D721Med (cell line): ENCODE measurements at regions not wholly inside any gene's neighbourhood (a gene's known extent, or its start where the extent isn't known, plus 50 kb on each side); places are given as distances from the start of the nearest gene placed in this dataset.

ENCODE experiments used
- DNase-seq: peaks from one replicate; pipeline ENCODE4 v3.0.0; 2011; ENCODE audit warnings: low spot score; ENCODE audit not compliant: insufficient read length
- FAIRE-seq: peaks from 2 replicates; lab custom pipeline; 2011; peaks lifted over from hg19 to GRCh38; lab: Jason Lieb, UNC
- CTCF ChIP-seq: IDR thresholded peaks from 2 replicates; pipeline ENCODE4 v1.5.1; 2012; ENCODE audit warnings: mild to moderate bottlenecking, control low read depth; ENCODE audit not compliant: insufficient read depth; ENCODE audit errors: missing control alignments

GRCh38 chrX:8253096-8253495 is 82.0 kb upstream of the VCX2 start:
- TF ChIP-seq CTCF, result no peak
- FAIRE-seq (peak; percentile 32), DNase-seq (no peak)

DNA sequence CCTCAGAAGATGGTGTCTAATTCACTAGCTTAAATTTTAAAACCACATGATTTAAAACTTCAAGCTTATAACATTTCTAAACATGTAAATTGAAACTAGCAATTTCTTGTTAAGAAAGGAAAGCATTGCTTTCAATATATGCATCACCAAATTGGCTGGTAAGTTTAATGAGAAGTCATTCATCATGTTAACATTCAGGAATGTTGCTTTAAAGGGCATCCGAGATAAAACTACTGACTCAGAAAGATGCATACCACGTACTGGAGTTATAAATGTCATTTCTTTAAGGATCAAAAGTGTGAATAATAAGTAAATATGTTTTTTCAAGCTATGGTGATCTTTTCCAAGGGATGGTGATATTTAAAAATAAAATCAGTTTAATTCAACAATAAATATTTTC is 83.3 kb upstream of the VCX2 start:
- TF ChIP-seq CTCF, result no peak
- no peak for DNase-seq
- FAIRE-seq, result no peak

GRCh38 chrX:8272821-8273220 is 101.8 kb upstream of the VCX2 start:
- TF ChIP-seq CTCF, result no peak
- DNase-seq (no peak), FAIRE-seq (no peak)

- FAIRE-seq (no peak), DNase-seq (no peak)
- TF ChIP-seq CTCF, result no peak
These were observed 102.4 kb upstream of the VCX2 start for GRCh38 chrX:8273451-8273895.

GRCh38 chrX:8274170-8274569 is 103.1 kb upstream of the VCX2 start:
- no peak for FAIRE-seq
- no peak for DNase-seq
- TF ChIP-seq CTCF, result no peak

GRCh38 chrX:8278557-8278956 is 107.5 kb upstream of the VCX2 start:
- no peak for FAIRE-seq
- no peak for TF ChIP-seq CTCF

DNA sequence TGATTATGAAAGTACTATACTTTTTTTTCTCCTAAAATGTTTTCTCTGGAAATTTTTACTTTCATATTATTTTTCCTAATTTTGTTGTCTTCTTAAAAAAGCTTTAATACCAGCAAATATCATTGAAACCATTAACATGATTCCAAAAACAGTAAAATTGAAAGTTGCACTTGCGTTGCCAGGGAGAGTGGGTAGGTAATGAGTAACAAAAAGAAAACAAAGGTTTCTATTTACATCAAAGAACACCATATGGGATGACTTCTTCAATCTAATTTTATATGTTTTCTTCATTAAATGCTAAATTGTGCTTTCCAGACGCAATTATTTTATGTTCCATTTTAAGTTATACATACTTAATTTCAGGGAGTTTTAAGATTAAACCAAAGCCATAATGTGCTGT is 108.3 kb upstream of the VCX2 start:
- DNase-seq (no peak), FAIRE-seq (no peak)
- no peak for TF ChIP-seq CTCF

More at GRCh38 chrX:8278557-8278956, 107.5 kb upstream of the VCX2 start:
- DNase-seq, result no peak
